ENCODE measurements at regions not wholly inside any gene's neighbourhood (a gene's known extent, or its start where the extent isn't known, plus 50 kb on each side); places are given as distances from the start of the nearest gene placed in this dataset.

DNA sequence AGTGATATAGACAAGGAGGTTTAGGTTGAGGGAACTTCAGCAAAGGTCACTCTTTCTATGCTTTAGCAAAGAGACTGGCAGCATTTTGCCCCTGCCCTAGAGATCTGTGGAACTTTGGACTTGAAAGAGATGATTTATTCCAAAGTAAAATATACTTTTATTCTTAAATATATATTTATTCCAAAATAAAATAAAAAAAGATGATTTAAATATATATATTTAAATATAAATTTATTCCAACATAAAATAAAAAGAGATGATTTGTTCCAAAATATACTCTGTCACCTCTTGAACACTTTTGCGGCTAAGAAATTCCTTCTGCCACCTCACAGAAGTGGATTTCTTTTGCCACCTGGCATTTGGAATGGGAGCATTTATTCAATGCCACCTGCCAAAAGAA, 521.3 kb upstream of the CHORDC1 start:
- no peak overlapping the region for H3K4me3 Mint-ChIP-seq (ENCODE audit: unreplicated experiment)
- no peak overlapping the region for H3K4me3 ChIP-seq (ENCODE audit: low read depth, low read length)
- ChIA-PET CTCF (no interaction called here), POLR2A (no interaction called here)
- H3K27me3 Mint-ChIP-seq (ENCODE audit: insufficient read depth, unreplicated experiment), result no peaks in the 10 kb centered on the region
- H3K4me1 ChIP-seq, result no peaks in the 10 kb centered on the region
- H3K36me3 ChIP-seq (ENCODE audit: control insufficient read depth, insufficient read depth, low read length), result no peaks in the 10 kb centered on the region
- H3K27ac Mint-ChIP-seq (ENCODE audit: unreplicated experiment), result no peak overlapping the region
- no peak for DNase-seq
- no peaks in the 10 kb centered on the region for H3K4me1 Mint-ChIP-seq (ENCODE audit: low read depth, unreplicated experiment)
- peaks cover 23% of the 10 kb centered on the region for H3K9me3 Mint-ChIP-seq (ENCODE audit: unreplicated experiment)
- H3K27me3 ChIP-seq (replicated peaks; ENCODE audit: control insufficient read depth, insufficient read depth, low read length), result no peaks in the 10 kb centered on the region
- BruUV-seq (replicated peaks), result no TSS peak
- peaks cover 3% of the 10 kb centered on the region for H3K9me3 ChIP-seq
- H3K36me3 Mint-ChIP-seq (ENCODE audit: insufficient read depth, unreplicated experiment), result no peaks in the 10 kb centered on the region
- TF ChIP-seq, protein P1, sequence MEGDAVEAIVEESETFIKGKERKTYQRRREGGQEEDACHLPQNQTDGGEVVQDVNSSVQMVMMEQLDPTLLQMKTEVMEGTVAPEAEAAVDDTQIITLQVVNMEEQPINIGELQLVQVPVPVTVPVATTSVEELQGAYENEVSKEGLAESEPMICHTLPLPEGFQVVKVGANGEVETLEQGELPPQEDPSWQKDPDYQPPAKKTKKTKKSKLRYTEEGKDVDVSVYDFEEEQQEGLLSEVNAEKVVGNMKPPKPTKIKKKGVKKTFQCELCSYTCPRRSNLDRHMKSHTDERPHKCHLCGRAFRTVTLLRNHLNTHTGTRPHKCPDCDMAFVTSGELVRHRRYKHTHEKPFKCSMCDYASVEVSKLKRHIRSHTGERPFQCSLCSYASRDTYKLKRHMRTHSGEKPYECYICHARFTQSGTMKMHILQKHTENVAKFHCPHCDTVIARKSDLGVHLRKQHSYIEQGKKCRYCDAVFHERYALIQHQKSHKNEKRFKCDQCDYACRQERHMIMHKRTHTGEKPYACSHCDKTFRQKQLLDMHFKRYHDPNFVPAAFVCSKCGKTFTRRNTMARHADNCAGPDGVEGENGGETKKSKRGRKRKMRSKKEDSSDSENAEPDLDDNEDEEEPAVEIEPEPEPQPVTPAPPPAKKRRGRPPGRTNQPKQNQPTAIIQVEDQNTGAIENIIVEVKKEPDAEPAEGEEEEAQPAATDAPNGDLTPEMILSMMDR (IDR thresholded peaks at IDR 0.05; ENCODE audit: insufficient read depth in 1 of 2, low read depth in 1 of 2, low read length in 1 of 2, severe bottlenecking in 1 of 2, unreplicated experiment in 1 of 2), result no peak
- intact Hi-C loops (cut with micrococcal nuclease; ENCODE audit: unreplicated experiment), result no loop called here

DNA sequence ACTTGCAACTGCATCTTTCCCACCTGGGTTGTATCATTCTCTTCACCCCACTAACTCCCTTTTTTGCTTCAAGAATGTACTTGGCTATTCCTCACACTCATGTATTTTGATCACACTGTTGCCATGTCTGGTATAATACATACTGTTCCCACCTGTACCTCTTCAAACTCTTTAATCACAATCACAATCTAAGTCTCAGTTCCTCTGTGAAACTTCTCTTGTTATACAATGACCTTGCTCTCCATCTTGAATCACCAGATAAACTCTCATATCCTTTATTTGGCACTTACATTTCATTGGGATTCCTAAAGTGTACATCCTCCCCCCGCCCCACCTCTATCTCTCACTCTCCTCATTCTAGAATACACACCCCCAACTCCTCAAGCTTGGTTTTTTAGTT, 516.0 kb upstream of the CHORDC1 start:
- ChIA-PET CTCF (no interaction called here), POLR2A (no interaction called here)
- no peaks in the 10 kb centered on the region for H3K36me3 ChIP-seq (ENCODE audit: control insufficient read depth, insufficient read depth, low read length)
- Mint-ChIP-seq H3K4me3 (ENCODE audit: unreplicated experiment) (no peak overlapping the region), H3K4me1 (ENCODE audit: low read depth, unreplicated experiment) (no peaks in the 10 kb centered on the region), H3K27ac (ENCODE audit: unreplicated experiment) (no peak overlapping the region), H3K9me3 (ENCODE audit: unreplicated experiment) (no peaks in the 10 kb centered on the region), H3K27me3 (ENCODE audit: insufficient read depth, unreplicated experiment) (no peaks in the 10 kb centered on the region), H3K36me3 (ENCODE audit: insufficient read depth, unreplicated experiment) (no peaks in the 10 kb centered on the region)
- TF ChIP-seq, protein P1 (IDR thresholded peaks at IDR 0.05; ENCODE audit: insufficient read depth in 1 of 2, low read depth in 1 of 2, low read length in 1 of 2, severe bottlenecking in 1 of 2, unreplicated experiment in 1 of 2), result no peak
- intact Hi-C loops (cut with micrococcal nuclease; ENCODE audit: unreplicated experiment), result no loop called here
- H3K4me1 ChIP-seq, result no peaks in the 10 kb centered on the region
- H3K27me3 ChIP-seq (replicated peaks; ENCODE audit: control insufficient read depth, insufficient read depth, low read length), result no peaks in the 10 kb centered on the region
- no peaks in the 10 kb centered on the region for H3K9me3 ChIP-seq
- DNase-seq, result no peak
- H3K4me3 ChIP-seq (ENCODE audit: low read depth, low read length), result no peak overlapping the region
- BruUV-seq (replicated peaks), result no TSS peak

DNA sequence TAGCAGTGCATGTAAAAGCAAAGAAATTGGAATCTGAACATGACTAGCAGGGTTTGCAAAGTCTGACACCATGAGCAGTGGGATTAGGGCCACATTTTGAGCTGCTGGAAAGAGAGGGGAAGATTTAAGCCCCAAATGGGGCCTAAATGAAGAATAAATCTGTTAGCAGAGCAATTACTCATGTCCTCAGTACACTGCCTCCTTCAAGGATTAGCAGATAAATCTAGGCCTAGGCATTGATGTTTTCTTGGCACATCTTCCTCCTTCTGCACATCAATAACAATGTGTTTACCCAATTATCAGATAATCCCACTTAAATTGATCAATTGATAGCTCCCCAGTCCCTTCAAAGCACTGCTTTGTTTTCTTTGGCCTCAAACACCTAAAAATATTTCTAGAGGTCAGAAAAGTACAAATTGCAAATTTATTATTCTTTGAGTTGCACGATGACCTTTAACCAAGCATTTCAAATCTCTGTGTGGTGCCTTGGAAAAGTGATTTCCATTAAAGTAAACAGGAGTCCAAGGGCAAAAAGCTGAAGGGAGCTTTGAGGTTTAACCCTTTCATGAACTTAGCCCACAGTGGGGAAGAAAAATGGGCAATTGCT, 514.7 kb upstream of the CHORDC1 start:
- Histone ChIP-seq H3K27me3 (replicated peaks; ENCODE audit: control insufficient read depth, insufficient read depth, low read length) (no peaks in the 10 kb centered on the region), H3K4me1 (no peaks in the 10 kb centered on the region), H3K36me3 (ENCODE audit: control insufficient read depth, insufficient read depth, low read length) (no peaks in the 10 kb centered on the region), H3K4me3 (ENCODE audit: low read depth, low read length) (no peak overlapping the region), H3K9me3 (no peaks in the 10 kb centered on the region)
- no peak for DNase-seq
- no peaks in the 10 kb centered on the region for H3K36me3 Mint-ChIP-seq (ENCODE audit: insufficient read depth, unreplicated experiment)
- H3K4me1 Mint-ChIP-seq (ENCODE audit: low read depth, unreplicated experiment), result no peaks in the 10 kb centered on the region
- no TSS peak for BruUV-seq (replicated peaks)
- POLR2A ChIA-PET, result no interaction called here
- H3K9me3 Mint-ChIP-seq (ENCODE audit: unreplicated experiment), result no peaks in the 10 kb centered on the region
- H3K4me3 Mint-ChIP-seq (ENCODE audit: unreplicated experiment), result no peak overlapping the region
- TF ChIP-seq, protein P1 (IDR thresholded peaks at IDR 0.05; ENCODE audit: insufficient read depth in 1 of 2, low read depth in 1 of 2, low read length in 1 of 2, severe bottlenecking in 1 of 2, unreplicated experiment in 1 of 2), result no peak
- intact Hi-C loops (cut with micrococcal nuclease; ENCODE audit: unreplicated experiment), result no loop called here
- CTCF ChIA-PET, result no interaction called here
- H3K27ac Mint-ChIP-seq (ENCODE audit: unreplicated experiment), result no peak overlapping the region
- H3K27me3 Mint-ChIP-seq (ENCODE audit: insufficient read depth, unreplicated experiment), result no peaks in the 10 kb centered on the region

Data from Caco-2 (cell line).